AG04449 (cell line): ENCODE measurements at regions not wholly inside any gene's neighbourhood (a gene's known extent, or its start where the extent isn't known, plus 50 kb on each side); places are given as distances from the start of the nearest gene placed in this dataset.

Experiments
- CTCF ChIA-PET: fragments of 350-600 bp; formaldehyde crosslinking; extraction: SDS; loops from one replicate; lab custom pipeline; 2021; ENCODE audit warnings: antibody characterized with exemption; lab: Yijun Ruan, JAX
- POLR2A ChIA-PET: fragments of 400-600, 350-600 bp; formaldehyde crosslinking; extraction: SDS; loops from one replicate; lab custom pipeline; 2020; ENCODE audit warnings: antibody characterized with exemption, inconsistent platforms; lab: Yijun Ruan, JAX
- DNase-seq: peaks from one replicate; pipeline ENCODE4 v3.0.0-alpha.2; 2010; ENCODE audit warnings: low read depth, low spot score
- H3K4me3 ChIP-seq: 2 replicates; pipeline ENCODE4 v1.5.1; 2011; ENCODE audit warnings: low read depth, mild to moderate bottlenecking, control low read depth, low read length
- TF ChIP-seq, protein P1 (sequence below): IDR thresholded peaks from one replicate; pipeline ENCODE4 v1.5.1; 2011; ENCODE audit warnings: mild to moderate bottlenecking, moderate library complexity, low read length, control low read depth, inconsistent platforms; ENCODE audit not compliant: insufficient read depth; ENCODE audit errors: missing control alignments

DNA sequence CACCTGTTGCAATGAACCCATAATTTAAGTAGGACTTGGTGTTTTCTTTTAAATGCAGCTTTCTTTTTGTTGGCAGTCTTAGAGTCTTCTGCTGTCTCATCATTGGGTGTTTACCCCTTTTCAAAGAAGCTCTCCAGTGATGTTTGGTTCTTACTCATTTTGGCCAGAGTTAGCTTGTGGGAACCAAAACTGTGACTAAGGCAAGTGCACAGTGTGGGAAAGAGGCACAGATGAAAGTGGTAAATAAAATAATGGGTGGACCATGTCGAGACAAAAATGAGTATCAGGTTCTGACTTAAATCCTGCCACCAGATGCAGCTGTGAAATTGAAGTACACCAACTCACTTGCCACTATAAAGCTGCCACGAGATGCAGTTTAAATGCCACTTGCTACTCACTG lies 615.4 kb upstream of the MIS18BP1 start:
- no peak overlapping the region for H3K4me3 ChIP-seq
- no peak for DNase-seq
- CTCF ChIA-PET = interaction anchor here (1.0 kb wide), 1 partner anchor 17 kb away, joined by 3 read pairs; no protein-coding TSS in a partner anchor
- TF ChIP-seq, protein P1, sequence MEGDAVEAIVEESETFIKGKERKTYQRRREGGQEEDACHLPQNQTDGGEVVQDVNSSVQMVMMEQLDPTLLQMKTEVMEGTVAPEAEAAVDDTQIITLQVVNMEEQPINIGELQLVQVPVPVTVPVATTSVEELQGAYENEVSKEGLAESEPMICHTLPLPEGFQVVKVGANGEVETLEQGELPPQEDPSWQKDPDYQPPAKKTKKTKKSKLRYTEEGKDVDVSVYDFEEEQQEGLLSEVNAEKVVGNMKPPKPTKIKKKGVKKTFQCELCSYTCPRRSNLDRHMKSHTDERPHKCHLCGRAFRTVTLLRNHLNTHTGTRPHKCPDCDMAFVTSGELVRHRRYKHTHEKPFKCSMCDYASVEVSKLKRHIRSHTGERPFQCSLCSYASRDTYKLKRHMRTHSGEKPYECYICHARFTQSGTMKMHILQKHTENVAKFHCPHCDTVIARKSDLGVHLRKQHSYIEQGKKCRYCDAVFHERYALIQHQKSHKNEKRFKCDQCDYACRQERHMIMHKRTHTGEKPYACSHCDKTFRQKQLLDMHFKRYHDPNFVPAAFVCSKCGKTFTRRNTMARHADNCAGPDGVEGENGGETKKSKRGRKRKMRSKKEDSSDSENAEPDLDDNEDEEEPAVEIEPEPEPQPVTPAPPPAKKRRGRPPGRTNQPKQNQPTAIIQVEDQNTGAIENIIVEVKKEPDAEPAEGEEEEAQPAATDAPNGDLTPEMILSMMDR = no peak
- POLR2A ChIA-PET = no interaction called here

DNA sequence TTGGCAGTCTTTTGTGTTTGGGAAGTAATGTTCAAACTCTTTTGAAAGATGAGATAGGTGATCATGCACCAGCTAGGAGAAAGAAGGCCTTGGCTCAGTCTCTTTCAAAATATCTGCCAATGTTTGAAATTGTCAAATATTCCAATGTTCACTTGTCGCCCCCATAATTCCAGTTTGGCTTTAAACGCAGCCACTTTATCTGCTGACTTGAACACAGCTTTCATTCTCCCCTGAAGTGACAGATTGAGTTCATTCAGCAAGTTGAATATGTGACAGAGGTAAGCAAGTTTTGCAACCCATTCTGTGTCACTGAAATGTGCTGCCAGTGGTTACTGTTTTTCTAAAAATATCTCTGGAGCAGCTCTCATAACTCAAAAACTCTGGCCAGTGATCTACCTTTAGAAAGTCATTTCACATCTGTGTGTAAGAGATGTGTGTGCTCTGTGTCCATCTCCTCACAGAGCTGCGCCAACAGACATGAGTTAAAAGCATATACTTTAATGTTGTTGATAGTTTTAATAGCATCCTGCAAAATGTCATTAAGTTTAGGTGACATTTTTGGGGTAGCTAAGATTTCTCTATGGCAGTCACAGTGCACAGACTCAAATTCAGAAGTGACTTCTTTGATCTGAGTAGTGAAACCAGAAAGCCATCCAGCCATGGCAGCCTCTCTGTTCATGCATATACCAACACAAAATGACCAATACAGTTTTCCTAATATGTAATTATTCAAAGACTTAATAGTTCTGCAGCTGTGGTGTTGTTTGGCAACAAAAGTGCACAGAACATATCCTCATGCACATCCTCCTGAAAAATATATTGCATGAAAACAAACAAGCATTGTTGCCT lies 614.3 kb upstream of the MIS18BP1 start:
- ChIA-PET POLR2A (no interaction called here), CTCF (no interaction called here)
- TF ChIP-seq, protein P1 = no peak
- H3K4me3 ChIP-seq = no peak overlapping the region
- DNase-seq = no peak

DNA sequence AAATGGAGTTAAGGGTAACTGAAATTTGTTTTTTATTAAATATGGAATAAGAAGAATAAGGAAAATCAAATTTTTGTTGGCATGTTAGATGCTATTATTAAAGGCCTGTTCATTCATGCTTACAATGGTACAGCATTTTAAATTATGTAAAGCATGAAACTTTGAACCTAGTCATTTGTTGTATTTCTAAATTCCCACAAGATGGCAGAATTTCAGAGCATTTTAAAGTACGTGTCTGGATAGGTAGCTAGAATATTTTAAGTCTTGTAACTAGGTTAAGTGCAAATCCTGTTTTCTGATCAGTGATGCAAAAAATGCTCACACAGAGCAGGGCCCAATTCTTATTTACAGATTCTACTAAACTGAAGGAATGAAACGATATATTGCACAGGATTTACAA lies 585.6 kb upstream of the MIS18BP1 start:
- ChIA-PET POLR2A (no interaction called here), CTCF (no interaction called here)
- DNase-seq = no peak
- no peak overlapping the region for H3K4me3 ChIP-seq
- TF ChIP-seq, protein P1 = no peak

DNA sequence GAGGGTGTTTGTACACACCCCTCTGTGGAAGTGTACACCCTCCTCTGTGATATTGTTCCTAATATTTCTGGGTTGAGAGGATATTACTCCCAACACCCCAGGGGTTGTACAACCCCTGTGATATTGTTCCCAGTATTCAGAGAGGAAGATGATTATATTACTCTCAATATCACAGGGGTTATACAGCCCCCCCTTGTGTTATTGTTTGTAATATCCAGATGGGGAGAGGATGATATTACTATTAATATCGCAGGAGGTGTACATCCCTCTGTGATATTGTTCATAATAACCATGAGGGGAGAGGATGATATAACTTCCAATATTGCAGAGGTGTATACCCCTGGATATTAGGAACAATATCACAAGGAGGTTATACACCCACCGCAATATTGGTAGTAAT lies 566.1 kb upstream of the MIS18BP1 start:
- TF ChIP-seq, protein P1 = no peak
- DNase-seq = no peak
- CTCF ChIA-PET = no interaction called here
- POLR2A ChIA-PET = no interaction called here
- no peak overlapping the region for H3K4me3 ChIP-seq

DNA sequence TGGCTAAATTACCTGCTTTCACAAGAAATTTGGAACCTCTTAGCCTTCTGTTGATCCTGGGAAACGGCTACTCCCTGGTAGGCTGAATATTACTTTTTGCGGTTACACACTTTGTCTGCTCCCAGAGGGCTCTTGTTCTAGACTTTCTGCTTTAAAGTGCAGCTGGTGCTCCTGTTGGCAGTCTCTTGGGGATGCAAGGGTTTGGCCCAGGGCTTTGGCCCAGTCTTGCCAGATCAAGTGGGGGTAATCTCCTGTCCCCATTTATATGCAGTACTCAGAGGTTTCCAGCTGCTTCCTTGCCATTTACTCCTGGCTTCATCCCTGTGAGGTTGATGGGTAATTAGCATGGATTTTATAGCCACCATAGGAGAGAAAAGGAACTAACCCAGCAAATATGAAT lies 558.2 kb upstream of the MIS18BP1 start:
- POLR2A ChIA-PET = no interaction called here
- DNase-seq = no peak
- TF ChIP-seq, protein P1 = no peak

DNA sequence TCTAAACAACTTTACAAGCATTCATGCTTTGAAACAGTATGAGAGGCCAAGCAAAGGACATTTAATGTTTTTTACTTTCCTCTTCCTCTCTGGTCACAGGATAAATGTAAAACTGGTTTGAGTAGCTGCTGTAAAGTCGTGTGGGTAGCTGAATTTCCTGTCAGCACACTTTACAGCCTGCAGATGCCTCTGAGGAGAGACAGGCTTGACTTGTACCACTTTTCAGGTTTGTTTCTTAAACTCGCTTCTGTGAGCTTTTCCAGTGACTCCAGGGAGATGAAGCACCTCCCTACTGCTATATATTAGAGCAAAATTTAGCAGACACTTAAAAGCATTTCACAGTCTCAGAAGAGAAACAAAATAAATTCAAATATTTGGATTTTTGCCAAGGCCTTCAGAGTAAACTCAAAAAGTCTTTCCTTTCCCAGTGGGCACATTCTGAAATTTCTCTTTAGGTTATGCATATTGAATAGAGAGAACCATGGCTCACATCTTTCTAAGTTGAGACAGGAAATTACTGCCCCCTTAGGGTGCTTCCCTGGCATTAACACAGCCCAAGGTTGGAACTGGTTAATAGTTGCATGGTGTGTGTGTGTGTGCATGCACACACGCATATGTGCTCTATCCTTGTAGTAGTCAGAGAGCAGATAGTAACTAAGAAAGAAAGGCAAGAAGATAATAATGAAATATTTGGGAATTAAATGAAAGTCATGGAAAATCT lies 557.3 kb upstream of the MIS18BP1 start:
- CTCF ChIA-PET = no interaction called here
- POLR2A ChIA-PET = no interaction called here
- TF ChIP-seq, protein P1 = no peak
- DNase-seq = no peak
- no peak overlapping the region for H3K4me3 ChIP-seq

More for the DNA sequence above, 558.2 kb upstream of the MIS18BP1 start:
- no peak overlapping the region for H3K4me3 ChIP-seq
- CTCF ChIA-PET = no interaction called here
